GM19467 (cell line): ENCODE measurements at regions not wholly inside any gene's neighbourhood (a gene's known extent, or its start where the extent isn't known, plus 50 kb on each side); places are given as distances from the start of the nearest gene placed in this dataset.

ENCODE experiments used
- ATAC-seq: cut with Tn5 transposase; IDR thresholded peaks from one replicate; pipeline ENCODE4 v1.9.1; 2021; ENCODE audit warnings: mild to moderate bottlenecking, moderate library complexity; ENCODE audit not compliant: unreplicated experiment

GRCh38 chr1:172973424-172973823 is 77.3 kb downstream of the TNFSF18 start:
- no peak for ATAC-seq

- no peak for ATAC-seq
These were observed 74.3 kb downstream of the TNFSF18 start for GRCh38 chr1:172976222-172977041.

- no peak for ATAC-seq
These were observed 73.3 kb downstream of the TNFSF18 start for GRCh38 chr1:172977296-172978017.

- no peak for ATAC-seq
These were observed 72.1 kb downstream of the TNFSF18 start for GRCh38 chr1:172978595-172978994.

- no peak for ATAC-seq
These were observed 70.9 kb downstream of the TNFSF18 start for GRCh38 chr1:172979828-172980227.

- ATAC-seq: no peak
These were observed 70.3 kb downstream of the TNFSF18 start for GRCh38 chr1:172980456-172980855.

- ATAC-seq: no peak
These were observed 69.8 kb downstream of the TNFSF18 start for GRCh38 chr1:172980971-172981370.
